HEK293 (cell line): ENCODE measurements at regions not wholly inside any gene's neighbourhood (a gene's known extent, or its start where the extent isn't known, plus 50 kb on each side); places are given as distances from the start of the nearest gene placed in this dataset.

ENCODE experiments used
- CTCF ChIA-PET: fragments of 350-600 bp; formaldehyde crosslinking; extraction: SDS; loops from one replicate; lab custom pipeline; 2021; ENCODE audit warnings: antibody characterized with exemption; lab: Yijun Ruan, JAX
- POLR2A ChIA-PET: fragments of 300-600 bp; formaldehyde crosslinking; extraction: SDS; loops from one replicate; lab custom pipeline; 2020; ENCODE audit warnings: antibody characterized with exemption, inconsistent platforms; lab: Yijun Ruan, JAX
- H3K27ac ChIP-seq: fragments of 200-500 bp; sonication (Bioruptor generic); 2 replicates; pipeline ENCODE4 v1.5.1; 2014; ENCODE audit warnings: low read depth, low read length, control low read depth, inconsistent platforms; ENCODE audit errors: extremely low read depth
- H3K36me3 ChIP-seq, 2 experiments: fragments of 200-500 bp in 1 of 2; sonication (Bioruptor generic) in 1 of 2; 1 replicate in 1 of 2; 2 replicates in 1 of 2; pipeline ENCODE4 v1.5.1; 2014 to 2017; ENCODE audit warnings: inconsistent platforms in 2 of 2, low read length in 2 of 2; ENCODE audit not compliant: control insufficient read depth in 2 of 2, insufficient read depth in 1 of 2
- H3K4me1 ChIP-seq: fragments of 200-500 bp; sonication (Bioruptor generic); 2 replicates; pipeline ENCODE4 v1.5.1; 2014; ENCODE audit warnings: mild to moderate bottlenecking, low read length, inconsistent platforms; ENCODE audit not compliant: control insufficient read depth, insufficient read depth
- H3K4me3 ChIP-seq: 2 replicates; pipeline ENCODE4 v1.5.1; 2011; ENCODE audit warnings: low read depth, mild to moderate bottlenecking, control low read depth, low read length, moderate library complexity
- H3K9me3 ChIP-seq: fragments of 200-500 bp; sonication (Bioruptor generic); 2 replicates; pipeline ENCODE4 v1.5.1; 2014; ENCODE audit warnings: low read depth, low read length, inconsistent platforms; ENCODE audit not compliant: control insufficient read depth, insufficient read depth
- HOXD13 ChIP-seq: sonication (generic); formaldehyde crosslinking; IDR thresholded peaks from 2 replicates; pipeline ENCODE4 v1.8.0; 2022; ENCODE audit warnings: missing genetic modification reagents, borderline replicate concordance
- REPIN1 ChIP-seq: fragments of 450-650 bp; formaldehyde crosslinking; IDR thresholded peaks from 2 replicates; pipeline ENCODE4 v1.5.1; 2017; ENCODE audit warnings: missing biosample characterization, missing genetic modification characterization, low read depth
- SCRT2 ChIP-seq: fragments of 450-650 bp; formaldehyde crosslinking; IDR thresholded peaks from 2 replicates; pipeline ENCODE4 v1.5.1; 2016; ENCODE audit warnings: missing biosample characterization, missing genetic modification characterization
- SETDB1 ChIP-seq: IDR thresholded peaks from one replicate; pipeline ENCODE4 v1.6.1; 2017; ENCODE audit warnings: mild to moderate bottlenecking, low read length, moderate library complexity, mixed read lengths; ENCODE audit not compliant: insufficient read length
- TCF7L2 ChIP-seq: IDR thresholded peaks from 2 replicates; pipeline ENCODE4 v1.6.1; 2011; ENCODE audit warnings: low read depth, mild to moderate bottlenecking, inconsistent platforms, low read length, moderate library complexity, borderline replicate concordance
- ZIC2 ChIP-seq: fragments of 450-650 bp; formaldehyde crosslinking; IDR thresholded peaks from 2 replicates; pipeline ENCODE4 v1.5.1; 2016; ENCODE audit warnings: missing biosample characterization, missing genetic modification characterization
- ZNF19 ChIP-seq: fragments of 450-650 bp; formaldehyde crosslinking; IDR thresholded peaks from 2 replicates; pipeline ENCODE4; 2016; ENCODE audit warnings: missing biosample characterization, missing genetic modification characterization, low read depth
- ZNF2 ChIP-seq: fragments of 450-650 bp; formaldehyde crosslinking; IDR thresholded peaks from 2 replicates; pipeline ENCODE4 v1.5.1; 2016; ENCODE audit warnings: missing biosample characterization, missing genetic modification characterization
- ZNF292 ChIP-seq: fragments of 450-650 bp; formaldehyde crosslinking; IDR thresholded peaks from 2 replicates; pipeline ENCODE4 v1.5.1; 2016; ENCODE audit warnings: low read depth, missing biosample characterization, missing genetic modification characterization, borderline replicate concordance
- ZNF324 ChIP-seq: fragments of 450-650 bp; formaldehyde crosslinking; IDR thresholded peaks from 2 replicates; pipeline ENCODE4 v1.5.1; 2016; ENCODE audit warnings: missing biosample characterization, missing genetic modification characterization
- ZNF394 ChIP-seq: fragments of 450-650 bp; formaldehyde crosslinking; IDR thresholded peaks from 2 replicates; pipeline ENCODE4 v1.5.1; 2016; ENCODE audit warnings: missing biosample characterization, missing genetic modification characterization, mild to moderate bottlenecking, moderate library complexity, borderline replicate concordance
- ZNF423 ChIP-seq: fragments of 450-650 bp; formaldehyde crosslinking; IDR thresholded peaks from 2 replicates; pipeline ENCODE4 v1.5.1; 2016; ENCODE audit warnings: missing biosample characterization, missing genetic modification characterization
- ZNF426 ChIP-seq: fragments of 450-650 bp; formaldehyde crosslinking; IDR thresholded peaks from 2 replicates; pipeline ENCODE4 v1.5.1; 2017; ENCODE audit warnings: missing biosample characterization, missing genetic modification characterization, mild to moderate bottlenecking, inconsistent platforms, moderate library complexity
- ZNF433 ChIP-seq: fragments of 450-650 bp; formaldehyde crosslinking; IDR thresholded peaks from 2 replicates; pipeline ENCODE4 v1.5.1; 2016; ENCODE audit warnings: missing biosample characterization, missing genetic modification characterization, low read depth
- ZNF449 ChIP-seq: fragments of 450-650 bp; formaldehyde crosslinking; IDR thresholded peaks from 2 replicates; pipeline ENCODE4 v1.5.1; 2017; ENCODE audit warnings: missing biosample characterization, mild to moderate bottlenecking, missing genetic modification characterization, moderate library complexity
- ZNF521 ChIP-seq: fragments of 450-650 bp; formaldehyde crosslinking; IDR thresholded peaks from 2 replicates; pipeline ENCODE4 v1.5.1; 2017; ENCODE audit warnings: missing biosample characterization, mild to moderate bottlenecking, missing genetic modification characterization
- ZNF544 ChIP-seq: fragments of 450-650 bp; formaldehyde crosslinking; IDR thresholded peaks from 2 replicates; pipeline ENCODE4 v1.5.0; 2017; ENCODE audit warnings: missing biosample characterization, missing genetic modification characterization
- ZNF561 ChIP-seq: fragments of 450-650 bp; IDR thresholded peaks from 2 replicates; pipeline ENCODE4 v1.5.1; 2018; ENCODE audit warnings: missing biosample characterization, missing genetic modification characterization, borderline replicate concordance
- ZNF639 ChIP-seq: fragments of 450-650 bp; formaldehyde crosslinking; IDR thresholded peaks from 2 replicates; pipeline ENCODE4 v1.5.1; 2016; ENCODE audit warnings: missing biosample characterization, missing genetic modification characterization
- ZNF664 ChIP-seq: fragments of 450-650 bp; formaldehyde crosslinking; IDR thresholded peaks from 2 replicates; pipeline ENCODE4 v1.5.1; 2016; ENCODE audit warnings: missing biosample characterization, missing genetic modification characterization
- ZNF677 ChIP-seq: fragments of 450-650 bp; IDR thresholded peaks from 2 replicates; pipeline ENCODE4 v1.5.0; 2018; ENCODE audit warnings: missing biosample characterization, mild to moderate bottlenecking, missing genetic modification characterization, moderate library complexity
- ZNF707 ChIP-seq: fragments of 450-650 bp; formaldehyde crosslinking; IDR thresholded peaks from 2 replicates; pipeline ENCODE4 v1.5.1; 2016; ENCODE audit warnings: missing biosample characterization, missing genetic modification characterization
- ZNF768 ChIP-seq: fragments of 450-650 bp; formaldehyde crosslinking; IDR thresholded peaks from 2 replicates; pipeline ENCODE4 v1.5.1; 2018; ENCODE audit warnings: missing biosample characterization, mild to moderate bottlenecking, missing genetic modification characterization
- ZNF785 ChIP-seq: fragments of 450-650 bp; formaldehyde crosslinking; IDR thresholded peaks from 2 replicates; pipeline ENCODE4 v1.5.1; 2016; ENCODE audit warnings: missing biosample characterization, missing genetic modification characterization
- ZNF837 ChIP-seq: fragments of 450-650 bp; formaldehyde crosslinking; IDR thresholded peaks from 2 replicates; pipeline ENCODE4 v1.5.1; 2016; ENCODE audit warnings: missing biosample characterization, missing genetic modification characterization
- ZSCAN23 ChIP-seq: fragments of 450-650 bp; formaldehyde crosslinking; IDR thresholded peaks from 2 replicates; pipeline ENCODE4 v1.5.1; 2016; ENCODE audit warnings: missing biosample characterization, missing genetic modification characterization
- ZSCAN5A ChIP-seq: fragments of 450-650 bp; formaldehyde crosslinking; IDR thresholded peaks from 2 replicates; pipeline ENCODE4 v1.5.1; 2016; ENCODE audit warnings: missing biosample characterization, missing genetic modification characterization

GRCh38 chr5:175257847-175258194 is 186.2 kb downstream of the DRD1 start:
- no peak for TF ChIP-seq TCF7L2
- no peak for TF ChIP-seq ZNF664 (tag by site-specific recombination)
- TF ChIP-seq ZNF2 (tag by site-specific recombination), result no peak
- no peak for TF ChIP-seq ZNF768 (tag by site-specific recombination)
- no peak for TF ChIP-seq ZNF433 (tag by site-specific recombination)
- TF ChIP-seq ZNF449 (tag by site-specific recombination), result no peak
- no peak for TF ChIP-seq ZNF677
- no peak for TF ChIP-seq ZNF561 (tag by site-specific recombination)
- TF ChIP-seq HOXD13 (CRISPR knock-in tag), result no peak
- no peak for TF ChIP-seq ZNF394 (tag by site-specific recombination)
- TF ChIP-seq ZSCAN5A (tag by site-specific recombination), result no peak
- TF ChIP-seq ZNF785 (tag by site-specific recombination), result no peak
- no peak for TF ChIP-seq ZNF423 (tag by site-specific recombination)
- TF ChIP-seq ZNF292 (tag by site-specific recombination), result no peak
- no peak for TF ChIP-seq ZNF639 (tag by site-specific recombination)
- TF ChIP-seq ZIC2 (tag by site-specific recombination), result no peak
- TF ChIP-seq ZNF426 (tag by site-specific recombination), result no peak
- TF ChIP-seq REPIN1 (tag by site-specific recombination), result no peak
- CTCF ChIA-PET, result interaction anchor here (0.7 kb wide), 1 partner anchor 202 kb away, joined by 3 read pairs; no protein-coding TSS in a partner anchor
- H3K4me3 ChIP-seq, result no peak overlapping the region
- no peak overlapping the region for H3K27ac ChIP-seq
- POLR2A ChIA-PET, result no interaction called here
- H3K36me3 ChIP-seq, result no peaks in the 10 kb centered on the region
- H3K4me1 ChIP-seq, result no peaks in the 10 kb centered on the region; the same call in 1 of the 2 replicates
- H3K9me3 ChIP-seq, result no peaks in the 10 kb centered on the region

GRCh38 chr5:175257128-175257846 is 186.7 kb downstream of the DRD1 start:
- Histone ChIP-seq H3K4me1 (no peaks in the 10 kb centered on the region; the same call in 1 of the 2 replicates), H3K36me3 (no peaks in the 10 kb centered on the region), H3K4me3 (no peak overlapping the region), H3K9me3 (no peaks in the 10 kb centered on the region), H3K27ac (no peak overlapping the region)
- CTCF ChIA-PET, result interaction anchor here (0.7 to 1.1 kb wide), 2 partner anchors 8 to 202 kb away, joined by 3 read pairs; no protein-coding TSS in a partner anchor
- POLR2A ChIA-PET, result no interaction called here
- TF ChIP-seq ZNF521 (no peak), ZNF324 (tag by site-specific recombination) (no peak), SETDB1 (no peak), ZNF707 (tag by site-specific recombination) (no peak), ZNF837 (tag by site-specific recombination) (no peak), ZNF19 (tag by site-specific recombination) (no peak), SCRT2 (peak; percentile 66), ZNF544 (no peak), ZSCAN23 (tag by site-specific recombination) (no peak)
